ENCODE measurements at regions not wholly inside any gene's neighbourhood (a gene's known extent, or its start where the extent isn't known, plus 50 kb on each side); places are given as distances from the start of the nearest gene placed in this dataset.

DNA sequence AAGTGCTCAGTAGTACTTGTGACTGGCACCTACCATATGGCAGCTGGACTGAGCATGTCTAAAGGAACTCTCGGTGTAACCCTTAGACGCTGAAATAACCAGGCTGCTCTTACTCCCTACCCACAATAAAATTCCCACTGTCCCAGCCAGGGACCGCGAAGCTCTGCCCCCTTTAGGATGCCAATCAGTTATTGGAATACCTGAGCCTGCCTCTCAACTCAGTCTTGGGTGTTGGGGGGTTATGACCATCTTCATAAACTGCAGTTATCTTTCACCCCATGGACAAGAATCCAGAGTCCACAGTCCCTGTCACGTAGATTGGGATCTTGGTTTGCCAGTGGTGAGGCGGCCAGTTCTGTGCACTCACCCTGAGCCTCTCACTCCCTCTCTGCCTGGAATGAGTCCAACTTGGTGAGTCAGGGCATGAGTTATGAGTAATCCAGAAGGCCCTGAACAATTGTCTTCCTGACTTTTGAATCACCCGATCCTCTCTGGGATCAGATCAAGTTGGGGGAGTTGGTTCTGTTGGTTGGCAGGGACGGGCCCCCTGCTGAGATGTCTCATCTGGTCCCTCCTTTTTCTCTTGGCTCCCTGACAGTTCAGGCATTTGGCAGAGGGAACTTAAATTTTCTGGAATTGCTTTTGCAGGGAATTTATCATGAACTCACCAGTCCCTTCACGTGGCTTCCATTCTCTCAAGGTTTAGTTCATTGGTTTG is 120.1 kb upstream of the UBE2E1 start:
- no peak for TF ChIP-seq POLR2A (IDR thresholded peaks at IDR 0.05)
- TF ChIP-seq, protein P1, sequence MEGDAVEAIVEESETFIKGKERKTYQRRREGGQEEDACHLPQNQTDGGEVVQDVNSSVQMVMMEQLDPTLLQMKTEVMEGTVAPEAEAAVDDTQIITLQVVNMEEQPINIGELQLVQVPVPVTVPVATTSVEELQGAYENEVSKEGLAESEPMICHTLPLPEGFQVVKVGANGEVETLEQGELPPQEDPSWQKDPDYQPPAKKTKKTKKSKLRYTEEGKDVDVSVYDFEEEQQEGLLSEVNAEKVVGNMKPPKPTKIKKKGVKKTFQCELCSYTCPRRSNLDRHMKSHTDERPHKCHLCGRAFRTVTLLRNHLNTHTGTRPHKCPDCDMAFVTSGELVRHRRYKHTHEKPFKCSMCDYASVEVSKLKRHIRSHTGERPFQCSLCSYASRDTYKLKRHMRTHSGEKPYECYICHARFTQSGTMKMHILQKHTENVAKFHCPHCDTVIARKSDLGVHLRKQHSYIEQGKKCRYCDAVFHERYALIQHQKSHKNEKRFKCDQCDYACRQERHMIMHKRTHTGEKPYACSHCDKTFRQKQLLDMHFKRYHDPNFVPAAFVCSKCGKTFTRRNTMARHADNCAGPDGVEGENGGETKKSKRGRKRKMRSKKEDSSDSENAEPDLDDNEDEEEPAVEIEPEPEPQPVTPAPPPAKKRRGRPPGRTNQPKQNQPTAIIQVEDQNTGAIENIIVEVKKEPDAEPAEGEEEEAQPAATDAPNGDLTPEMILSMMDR (IDR thresholded peaks at IDR 0.05), result no peak
- 72 to 73% methylated on average over 9 of the region's 9 CpGs for WGBS, 2 donors

DNA sequence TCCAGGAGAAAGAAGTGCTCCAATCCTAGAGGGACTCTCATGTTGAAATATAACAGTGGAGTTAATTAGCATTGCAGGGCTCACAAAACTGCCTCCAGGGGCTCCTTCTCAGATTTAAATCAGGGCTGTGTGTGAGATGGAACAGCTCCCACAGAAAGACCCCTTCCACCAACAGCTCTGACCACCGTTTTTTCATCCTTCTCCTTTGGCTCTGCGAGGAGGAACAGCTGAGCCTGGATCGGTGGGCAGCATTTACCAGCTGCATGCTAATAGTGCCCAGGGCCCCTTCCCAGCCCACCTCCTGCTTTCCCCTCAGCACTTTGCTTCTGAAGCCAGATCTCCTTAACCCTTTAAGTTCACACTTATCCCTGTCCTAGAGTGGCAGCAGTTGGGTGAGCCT is 119.2 kb upstream of the UBE2E1 start:
- Histone ChIP-seq H3K36me3 (ENCODE audit: low read depth, missing control alignments) (no peaks in the 10 kb centered on the region), H3K27me3 (no peaks in the 10 kb centered on the region), H3K4me3 (no peak overlapping the region), H3K9me3 (no peaks in the 10 kb centered on the region), H3K4me1 (peaks cover 4% of the 10 kb centered on the region), H3K27ac (no peak overlapping the region)
- TF ChIP-seq, protein P1 (IDR thresholded peaks at IDR 0.05), result no peak
- TF ChIP-seq POLR2A (IDR thresholded peaks at IDR 0.05), result no peak
- WGBS, 2 donors, result 87 to 94% methylated on average over 3 of the region's 3 CpGs
- no peak for DNase-seq
- intact Hi-C loops (cut with DNase I; ENCODE audit: low total_unique reads), result no loop called here

More for the DNA sequence above, 120.1 kb upstream of the UBE2E1 start:
- H3K27me3 ChIP-seq, result no peaks in the 10 kb centered on the region
- intact Hi-C loops (cut with DNase I; ENCODE audit: low total_unique reads), result no loop called here
- peak; percentile 85 for DNase-seq
- H3K4me1 ChIP-seq, result peaks cover 4% of the 10 kb centered on the region
- H3K4me3 ChIP-seq, result no peak overlapping the region
- H3K9me3 ChIP-seq, result no peaks in the 10 kb centered on the region
- no peak overlapping the region for H3K27ac ChIP-seq
- H3K36me3 ChIP-seq (ENCODE audit: low read depth, missing control alignments), result no peaks in the 10 kb centered on the region

DNA sequence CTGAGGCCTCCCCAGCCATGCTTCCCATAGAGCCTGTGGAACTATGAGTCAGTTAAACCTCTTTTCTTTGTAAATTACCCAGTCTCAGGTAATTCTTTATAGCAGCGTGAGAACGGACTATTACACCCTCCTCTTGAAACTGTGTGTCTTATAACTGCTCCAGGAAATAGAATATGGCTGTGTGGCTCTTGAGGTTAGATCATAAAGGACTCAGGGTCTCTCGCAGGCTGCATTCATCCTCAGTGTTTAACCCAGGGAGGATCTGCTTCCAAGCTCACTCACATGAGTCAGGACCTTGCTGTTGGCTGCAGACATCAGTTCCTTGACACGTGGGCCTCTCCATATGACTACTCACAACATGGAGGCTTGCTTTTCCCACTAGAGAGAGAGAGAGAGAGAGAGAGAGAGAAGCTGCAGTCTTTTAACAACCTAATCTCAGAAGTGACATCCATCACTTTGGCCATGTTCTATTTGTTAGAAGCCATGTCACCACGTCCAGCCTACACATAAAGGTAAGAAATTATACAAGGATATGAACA is 114.3 kb upstream of the UBE2E1 start:
- peaks cover 4% of the 10 kb centered on the region for H3K4me1 ChIP-seq
- H3K27me3 ChIP-seq, result no peaks in the 10 kb centered on the region
- H3K27ac ChIP-seq, result no peak overlapping the region
- intact Hi-C loops (cut with DNase I; ENCODE audit: low total_unique reads), result no loop called here
- H3K9me3 ChIP-seq, result no peaks in the 10 kb centered on the region
- DNase-seq, result no peak
- no peak for TF ChIP-seq POLR2A (IDR thresholded peaks at IDR 0.05)
- 82 to 93% methylated on average over 5 of the region's 5 CpGs for WGBS, 2 donors
- no peaks in the 10 kb centered on the region for H3K36me3 ChIP-seq (ENCODE audit: low read depth, missing control alignments)
- no peak overlapping the region for H3K4me3 ChIP-seq

DNA sequence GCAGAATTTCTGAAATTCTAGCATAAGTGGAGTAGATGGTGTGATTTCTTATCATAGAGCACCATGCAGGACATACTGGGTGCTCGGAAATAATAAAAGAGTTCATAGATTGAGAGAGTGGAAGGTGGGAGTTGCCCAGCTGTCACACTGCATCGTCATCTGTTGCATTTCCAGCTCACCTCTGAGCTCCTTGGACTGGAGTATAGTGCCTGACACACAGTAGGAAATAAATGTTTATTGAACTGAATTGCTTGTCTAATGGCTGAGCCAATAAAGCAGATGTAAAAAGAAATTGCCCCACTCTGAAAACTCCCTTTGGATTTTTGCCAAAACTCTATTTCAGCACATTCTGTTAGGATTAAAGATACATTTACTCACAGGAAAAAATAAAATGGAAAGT is 108.9 kb upstream of the UBE2E1 start:
- H3K4me3 ChIP-seq, result no peak overlapping the region
- TF ChIP-seq, protein P1 (IDR thresholded peaks at IDR 0.05), result no peak
- no peak for TF ChIP-seq POLR2A (IDR thresholded peaks at IDR 0.05)
- intact Hi-C loops (cut with DNase I; ENCODE audit: low total_unique reads), result no loop called here
- no peaks in the 10 kb centered on the region for H3K27me3 ChIP-seq
- DNase-seq, result no peak
- 65 to 79% methylated on average over 2 of the region's 2 CpGs for WGBS, 2 donors
- no peaks in the 10 kb centered on the region for H3K36me3 ChIP-seq (ENCODE audit: low read depth, missing control alignments)
- no peaks in the 10 kb centered on the region for H3K9me3 ChIP-seq
- H3K4me1 ChIP-seq, result no peaks in the 10 kb centered on the region
- H3K27ac ChIP-seq, result no peak overlapping the region

DNA sequence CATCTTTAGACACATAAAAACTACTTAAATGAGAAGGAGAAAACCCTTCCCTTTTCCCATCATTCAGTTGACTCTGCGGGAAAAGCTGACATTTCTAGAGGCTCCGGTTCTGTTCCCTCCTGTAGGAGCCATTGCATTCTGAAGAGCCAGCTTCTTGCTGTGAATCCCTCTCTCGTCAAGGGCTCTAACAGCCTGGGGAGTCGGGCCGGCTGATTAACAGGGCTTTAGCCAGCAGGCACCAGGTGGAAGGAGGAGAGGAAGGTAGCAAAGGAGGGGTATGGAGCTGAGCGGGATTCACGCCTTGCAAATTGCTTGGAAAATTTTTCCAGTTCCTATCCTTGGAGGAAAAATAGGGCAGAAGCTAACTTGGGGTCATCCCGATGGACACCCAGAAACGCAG is 108.3 kb upstream of the UBE2E1 start:
- WGBS, 2 donors, result 82 to 90% methylated on average over 9 of the region's 9 CpGs
- TF ChIP-seq, protein P1 (IDR thresholded peaks at IDR 0.05), result no peak
- TF ChIP-seq POLR2A (IDR thresholded peaks at IDR 0.05), result no peak
- Histone ChIP-seq H3K27me3 (no peaks in the 10 kb centered on the region), H3K27ac (no peak overlapping the region), H3K4me3 (no peak overlapping the region), H3K9me3 (no peaks in the 10 kb centered on the region), H3K4me1 (no peaks in the 10 kb centered on the region), H3K36me3 (ENCODE audit: low read depth, missing control alignments) (no peaks in the 10 kb centered on the region)
- intact Hi-C loops (cut with DNase I; ENCODE audit: low total_unique reads), result no loop called here
- no peak for DNase-seq
